NCI-H187 (cell line): ENCODE measurements at regions not wholly inside any gene's neighbourhood (a gene's known extent, or its start where the extent isn't known, plus 50 kb on each side); places are given as distances from the start of the nearest gene placed in this dataset.
A peak's percentile ranks its signal among the peaks of the same experiment; 100 is the strongest.

Experiments used
- DNase-seq, 2 experiments: peaks; one replicate each; lab custom pipeline; 2025; lab: John Stamatoyannopoulos, UW

DNA sequence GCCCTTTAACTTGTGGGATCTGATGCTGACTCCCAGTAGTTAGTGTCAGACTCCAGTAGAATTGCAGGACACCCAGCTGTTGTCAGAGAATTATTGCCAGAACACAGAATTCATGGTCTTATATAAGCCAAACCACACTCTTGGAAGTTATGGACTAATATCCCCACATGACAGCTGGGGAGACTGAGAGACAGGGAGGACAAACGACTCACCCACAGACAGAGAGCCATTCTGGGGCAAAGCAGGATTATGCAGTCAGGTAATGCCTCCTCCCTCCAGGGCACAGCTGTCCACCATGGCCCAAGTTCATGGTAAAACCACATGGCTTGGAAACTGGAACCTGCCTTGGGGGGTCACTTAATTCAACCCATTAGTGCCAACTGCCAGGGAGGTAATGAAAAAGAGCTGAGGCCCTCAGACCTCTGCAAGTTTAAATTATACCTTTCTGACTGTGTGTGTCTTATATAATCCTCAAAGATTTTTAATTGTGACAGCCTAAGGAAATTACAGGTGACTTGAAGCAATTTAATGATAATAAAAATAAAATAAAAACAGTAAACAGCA is 299.5 kb downstream of the BUD13 start:
- no peak for DNase-seq

DNA sequence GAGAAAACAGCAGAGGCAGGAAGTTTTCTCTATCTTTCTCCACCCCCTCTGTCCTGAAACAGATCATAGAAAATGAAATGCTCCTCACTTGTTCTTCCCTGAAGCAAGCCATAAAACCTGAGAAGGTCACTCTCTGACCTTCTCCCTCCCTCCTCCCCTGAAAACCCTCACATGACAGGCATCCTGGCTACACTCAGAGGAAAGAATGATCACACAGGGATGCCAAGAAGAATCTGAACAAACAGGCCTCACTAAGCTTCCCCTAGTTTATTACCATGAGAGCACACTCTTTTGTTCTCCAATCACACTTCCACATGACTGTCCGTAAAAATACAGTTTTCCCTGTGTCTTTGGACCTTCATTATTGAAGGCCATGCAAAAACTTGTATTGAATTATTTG is 300.1 kb downstream of the BUD13 start:
- DNase-seq = no peak

DNA sequence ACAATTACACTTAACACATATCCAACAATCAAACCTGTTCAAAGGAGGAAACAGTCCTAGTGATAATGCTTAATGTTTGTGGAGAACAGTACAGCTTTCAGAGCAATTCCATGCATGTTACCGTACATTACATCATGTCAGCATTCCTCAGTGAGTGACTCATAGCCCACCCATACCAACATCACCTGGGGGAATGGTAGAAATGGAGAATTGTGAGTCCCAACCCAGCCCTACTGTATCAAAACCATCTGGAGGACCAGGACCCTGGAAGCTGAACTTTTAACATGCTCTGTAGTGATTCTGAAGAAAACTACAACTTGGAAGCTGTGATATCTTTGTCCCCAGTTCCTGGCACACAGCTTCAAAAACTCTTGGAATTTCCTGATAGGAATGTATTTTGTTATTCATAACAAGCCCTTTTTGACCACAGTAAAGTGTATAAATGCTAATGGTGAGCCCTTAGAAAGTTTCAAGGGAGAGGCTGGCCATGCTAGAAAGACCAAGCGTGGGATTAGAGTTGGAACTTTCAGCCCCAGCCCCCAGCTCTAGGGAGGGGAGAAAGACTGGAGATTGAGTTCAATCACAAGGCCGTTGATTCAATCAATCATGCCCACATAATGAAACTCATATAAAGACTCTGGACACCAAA is 301.1 kb downstream of the BUD13 start:
- DNase-seq = no peak

DNA sequence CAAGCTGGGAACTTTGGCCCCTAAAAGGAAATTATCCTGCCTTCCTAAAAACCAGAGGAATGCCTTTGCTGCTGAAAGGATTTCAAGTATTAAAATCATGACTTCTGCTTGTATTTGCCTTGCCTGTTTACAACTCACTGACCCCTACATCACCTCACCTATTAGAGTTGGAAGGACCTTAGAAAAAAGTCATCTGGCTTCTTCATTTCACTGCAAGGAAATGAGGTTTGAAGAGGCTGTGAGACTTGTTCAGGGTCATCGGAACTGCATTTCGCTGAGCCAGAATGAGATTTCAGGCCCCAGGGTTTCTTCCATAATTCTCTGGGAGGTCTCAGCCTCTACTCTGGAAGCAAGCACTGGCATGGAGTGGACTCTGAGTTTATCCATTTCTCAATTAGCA is 304.1 kb downstream of the BUD13 start:
- DNase-seq = no peak

DNA sequence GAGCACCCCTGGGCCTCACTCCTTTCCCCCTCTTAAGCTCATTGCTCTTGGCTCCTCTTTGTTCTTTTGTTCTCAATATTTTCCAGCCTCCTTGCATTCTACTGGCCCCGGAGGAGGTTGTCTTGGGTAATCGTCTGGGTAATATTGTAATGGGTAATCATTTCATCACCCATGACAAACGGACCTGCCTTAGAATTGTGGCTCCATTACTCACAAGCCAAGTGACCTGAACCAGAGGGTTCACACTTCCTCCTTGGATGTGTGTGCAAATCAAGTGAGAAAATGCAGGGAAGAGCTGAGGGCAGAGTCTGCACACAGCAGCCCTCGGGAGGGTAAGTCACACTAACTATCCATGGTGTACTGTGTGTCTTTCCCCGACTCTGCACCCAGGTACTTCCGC is 305.0 kb downstream of the BUD13 start:
- DNase-seq = no peak

DNA sequence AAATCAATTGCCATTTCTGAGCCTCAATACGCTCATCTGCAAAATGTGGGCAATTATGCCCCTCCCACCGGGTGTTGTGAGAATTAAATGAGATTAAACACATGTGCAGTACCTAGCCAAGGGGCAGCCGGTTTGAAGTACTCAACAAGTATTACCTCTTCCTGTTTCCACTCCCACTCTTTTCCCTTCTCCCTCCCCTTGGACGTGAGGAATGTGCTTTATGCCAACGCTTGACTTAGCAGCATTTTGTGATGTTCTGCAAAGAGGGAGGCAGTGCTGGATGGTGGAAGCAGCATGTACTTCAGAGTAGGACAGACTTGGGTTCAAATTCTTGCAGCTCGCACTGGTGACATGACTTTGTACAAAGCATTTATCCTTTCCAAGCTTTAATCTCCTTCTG is 306.0 kb downstream of the BUD13 start:
- DNase-seq = no peak

DNA sequence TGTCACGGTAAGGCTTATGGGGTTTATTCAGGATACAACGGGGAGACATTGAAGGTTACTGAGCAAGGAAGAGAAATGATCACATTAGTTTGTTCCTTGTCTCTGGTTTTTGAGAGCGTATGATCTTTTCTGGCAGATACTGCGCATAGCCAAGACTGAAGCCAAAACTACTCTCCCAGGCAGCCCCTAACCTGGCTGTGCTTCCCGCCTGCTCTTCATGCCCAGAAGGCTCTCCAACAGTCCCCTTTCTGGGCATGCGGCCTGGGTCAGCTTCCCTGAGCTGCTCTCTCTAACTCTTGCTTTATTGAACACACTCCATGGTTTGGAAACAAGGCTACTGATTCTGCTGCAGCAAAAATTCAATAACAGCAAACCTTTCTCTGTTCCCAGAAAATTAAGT is 306.6 kb downstream of the BUD13 start:
- no peak for DNase-seq

DNA sequence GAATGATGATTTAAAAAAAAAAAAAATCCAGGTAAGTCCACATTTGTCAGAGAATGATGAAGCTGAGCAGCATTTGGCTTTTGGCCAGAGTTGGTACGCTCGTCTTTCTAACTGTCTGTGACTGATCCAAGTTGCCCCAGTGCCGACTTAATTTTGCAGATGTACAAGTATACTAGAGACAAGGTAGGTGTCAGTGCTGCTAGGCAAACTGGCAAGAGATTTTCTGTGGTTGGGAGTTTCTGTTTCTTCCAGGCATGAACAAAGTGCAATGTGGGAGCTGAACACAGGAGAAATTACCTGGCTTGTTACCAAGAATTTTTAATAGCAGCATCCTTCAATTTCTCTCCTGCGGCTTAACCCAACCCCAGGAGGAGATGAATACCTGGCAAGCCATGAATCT is 307.7 kb downstream of the BUD13 start:
- no peak for DNase-seq

DNA sequence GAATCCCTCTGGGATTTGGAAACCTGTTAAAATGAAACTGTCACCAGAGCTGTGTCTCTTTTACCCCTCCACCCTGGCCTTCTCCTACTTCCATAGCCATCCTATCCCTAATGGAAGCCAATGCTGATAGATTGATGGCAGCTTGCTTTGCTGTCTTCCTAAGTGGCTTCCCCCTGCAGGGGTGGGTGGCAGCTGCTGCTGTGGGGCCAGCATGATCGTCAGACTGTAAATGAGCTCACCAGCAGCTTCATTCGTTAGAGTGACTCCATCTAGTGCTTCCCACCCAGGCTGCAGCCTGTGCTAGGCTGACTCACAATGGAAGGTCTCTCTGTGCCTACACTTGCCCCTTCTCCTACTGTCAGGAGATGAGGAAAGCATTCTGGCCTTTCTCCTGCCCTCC is 311.0 kb downstream of the BUD13 start:
- no peak for DNase-seq

DNA sequence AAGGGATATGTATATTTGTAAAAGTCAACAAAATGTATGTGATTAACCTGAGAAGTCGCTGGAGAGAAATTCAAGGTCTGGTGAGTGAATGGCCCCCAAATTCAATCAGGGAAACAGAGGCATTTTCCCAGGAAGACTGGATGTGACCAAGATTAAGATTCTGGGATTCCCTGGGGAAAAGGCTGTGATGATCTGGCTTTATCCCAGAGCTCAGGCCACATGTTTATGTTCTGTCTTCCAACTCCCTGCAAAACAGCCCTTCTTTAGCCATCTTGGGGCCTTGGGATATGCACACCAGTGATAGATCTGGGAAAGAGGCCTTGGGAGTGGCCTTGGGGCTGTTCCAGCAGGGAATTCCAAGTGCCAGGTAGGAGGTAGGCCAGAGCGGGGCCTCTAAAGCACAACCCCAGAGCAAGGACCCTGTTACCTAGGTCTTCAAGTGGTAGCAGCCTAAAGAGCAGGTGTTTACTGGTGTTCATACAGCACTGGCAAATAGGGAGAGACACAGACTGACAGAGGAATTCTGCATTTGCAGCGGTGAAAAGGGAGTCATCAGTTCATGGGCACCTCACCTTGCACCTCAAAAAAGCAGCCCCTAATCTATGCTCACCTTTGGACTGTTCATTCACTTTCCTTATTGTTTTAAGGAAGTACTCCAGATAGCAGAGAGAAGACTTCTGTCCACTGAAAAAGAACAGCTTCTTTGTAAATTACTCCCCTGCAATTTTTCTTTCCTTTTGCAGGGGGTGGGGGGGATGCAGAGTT is 312.4 kb downstream of the BUD13 start:
- no peak for DNase-seq

DNA sequence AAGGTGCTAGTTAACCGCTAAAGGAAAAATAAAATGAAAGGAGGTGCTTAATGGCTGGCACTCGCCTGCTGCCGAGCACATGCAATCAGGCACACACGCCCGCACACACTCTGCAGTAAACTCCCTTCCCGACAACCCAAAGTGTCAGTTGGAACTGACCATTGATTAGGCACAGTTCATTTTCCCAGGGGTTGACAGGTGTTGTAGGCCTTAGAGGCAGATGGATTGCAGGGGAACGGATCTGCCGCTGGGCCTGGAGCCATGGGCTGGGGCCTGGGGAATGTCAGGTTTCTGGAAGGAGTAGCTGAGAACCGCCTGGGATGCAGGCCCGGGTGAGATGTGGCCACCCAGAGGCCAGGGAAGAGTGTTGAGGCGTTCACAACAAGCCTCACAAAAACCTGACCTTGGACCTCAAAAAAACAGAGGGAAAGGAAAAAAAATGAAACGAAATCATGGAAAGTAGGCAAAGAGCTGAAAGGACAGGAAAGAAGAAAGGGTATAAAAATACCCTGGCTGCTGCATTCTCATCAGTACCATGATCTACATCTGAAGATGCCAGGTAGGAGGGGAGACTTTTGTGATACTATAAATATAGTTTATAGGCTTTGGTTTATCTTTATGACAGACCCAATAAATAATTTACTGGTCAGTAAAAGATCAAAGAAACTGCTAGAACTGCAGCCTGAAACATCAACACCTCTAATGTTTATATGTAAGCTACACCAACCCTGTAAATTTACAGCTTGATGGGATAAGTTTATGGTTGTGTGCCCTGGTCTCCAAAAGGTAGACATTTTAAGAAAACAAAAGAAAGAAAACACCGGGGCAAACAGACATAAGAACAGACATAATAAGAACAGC is 313.4 kb downstream of the BUD13 start:
- DNase-seq = no peak

DNA sequence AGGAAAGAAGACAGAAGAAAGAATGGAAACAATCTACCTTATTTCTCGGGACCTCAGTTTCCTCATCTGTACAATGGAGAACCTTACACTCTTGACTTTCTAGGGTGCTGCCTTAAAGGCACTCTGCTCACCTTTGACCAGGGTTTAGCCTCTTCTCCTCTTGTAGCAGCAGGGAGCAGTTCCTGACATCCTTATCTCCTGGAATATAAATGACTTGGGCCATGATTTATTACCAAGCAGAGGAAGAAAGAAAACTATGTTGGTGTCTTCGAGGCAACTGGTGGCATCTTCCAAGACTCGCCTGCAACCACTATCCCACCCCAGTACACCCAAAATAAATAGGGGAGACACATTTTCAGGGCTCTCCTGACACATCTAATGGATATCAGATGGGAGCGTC is 314.2 kb downstream of the BUD13 start:
- DNase-seq = no peak

DNA sequence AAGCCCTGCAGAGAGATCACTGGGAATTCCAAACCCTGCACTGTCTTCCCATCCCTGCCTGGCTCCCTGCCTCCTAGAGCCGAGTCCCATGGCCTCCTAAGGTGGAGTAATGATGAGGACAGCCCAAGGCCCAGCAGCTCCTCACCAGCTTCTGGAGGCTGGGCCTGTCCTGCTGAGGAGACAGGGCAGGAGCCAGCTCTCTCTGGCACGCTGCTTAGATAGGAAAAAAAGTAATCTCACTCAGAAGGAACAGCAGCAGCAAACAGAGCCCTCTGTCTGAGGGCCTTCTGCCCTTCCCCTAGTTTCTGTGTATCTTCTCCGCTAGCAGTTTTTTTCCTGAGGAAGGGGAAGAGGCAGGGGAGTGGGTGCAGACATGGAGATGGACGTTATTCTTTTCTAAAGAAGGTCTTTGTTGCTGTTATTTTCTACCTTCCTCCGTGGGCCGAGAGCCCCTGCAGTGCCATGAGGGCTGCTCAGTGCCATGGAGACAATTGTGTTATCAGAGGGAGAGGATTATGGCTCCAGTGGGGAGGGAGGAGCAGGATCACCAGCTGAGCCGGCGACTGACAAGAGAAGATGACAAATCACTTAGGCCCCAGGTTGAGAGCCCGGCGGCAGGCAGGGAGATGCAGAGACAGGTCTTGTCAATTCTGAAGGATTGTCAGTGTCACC is 315.3 kb downstream of the BUD13 start:
- peak in 1 of 2 experiments; percentile 13 for DNase-seq

DNA sequence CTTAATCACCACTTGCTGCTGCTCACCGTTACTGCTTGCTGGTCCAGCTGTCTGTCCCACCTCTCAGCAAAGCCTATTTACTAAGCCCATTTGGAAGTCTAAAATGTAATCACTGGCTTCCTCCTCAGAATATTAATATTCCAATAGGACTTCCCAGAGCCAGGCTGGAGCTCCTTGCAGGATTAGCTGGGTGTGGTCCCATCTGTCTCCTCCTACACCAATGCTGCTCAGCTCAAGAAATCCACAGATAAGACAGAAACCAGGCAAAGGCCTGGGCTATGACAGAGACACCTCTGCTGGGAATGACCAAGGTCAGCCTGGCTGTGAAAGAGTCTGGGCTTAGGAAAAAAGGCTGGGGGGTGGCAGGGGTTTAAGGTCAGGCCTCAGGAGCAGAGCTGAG is 317.8 kb downstream of the BUD13 start:
- DNase-seq = no peak

DNA sequence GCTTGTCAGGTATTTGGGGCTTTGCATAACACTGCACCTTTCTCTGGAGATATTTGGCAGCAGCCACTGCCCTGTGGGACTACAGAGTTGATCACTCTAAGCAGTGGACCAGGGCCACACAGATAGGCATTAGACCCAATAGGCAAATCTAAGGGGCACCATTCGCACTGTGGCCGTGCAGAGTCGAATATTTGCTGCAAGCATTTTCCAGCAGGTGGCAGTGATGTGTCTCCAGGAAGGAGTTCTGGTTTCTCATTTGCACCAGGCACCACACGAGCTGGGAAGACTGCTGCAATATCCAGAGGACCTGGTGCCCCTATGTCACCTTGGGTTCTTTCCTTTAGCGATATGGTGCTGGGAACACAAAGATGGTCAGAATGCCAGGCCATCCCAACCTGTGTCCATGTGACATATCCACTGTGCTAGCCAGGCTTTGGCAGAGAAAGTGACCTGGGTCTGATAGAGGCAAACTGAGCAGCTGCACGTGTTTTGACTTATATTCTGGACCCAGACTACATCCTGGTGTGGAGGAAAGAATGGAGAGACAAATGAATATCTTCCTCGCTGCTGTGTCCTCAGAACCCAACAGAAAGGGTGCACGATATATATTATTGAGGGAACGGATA is 318.7 kb downstream of the BUD13 start:
- DNase-seq = peak in 1 of 2 experiments; percentile 7

DNA sequence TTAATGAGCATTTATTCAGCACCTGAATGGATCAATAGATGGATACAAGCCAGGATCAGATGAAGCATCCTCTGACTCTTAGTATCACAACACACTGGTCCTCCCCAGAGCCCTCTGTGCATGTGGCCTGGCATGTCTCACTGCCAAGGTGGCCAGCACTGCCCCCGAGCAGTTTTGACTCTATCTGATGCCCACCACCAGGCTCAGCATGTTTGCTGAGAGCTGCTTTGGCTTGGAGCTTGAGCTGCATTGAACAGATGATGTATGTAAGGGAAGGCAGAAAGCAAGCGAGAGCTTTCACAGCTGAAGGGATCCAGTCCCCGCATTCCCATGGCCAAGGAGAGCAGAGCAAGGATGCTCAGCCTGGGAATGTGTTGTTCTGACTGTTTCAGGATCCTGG is 320.3 kb downstream of the BUD13 start:
- DNase-seq = no peak

DNA sequence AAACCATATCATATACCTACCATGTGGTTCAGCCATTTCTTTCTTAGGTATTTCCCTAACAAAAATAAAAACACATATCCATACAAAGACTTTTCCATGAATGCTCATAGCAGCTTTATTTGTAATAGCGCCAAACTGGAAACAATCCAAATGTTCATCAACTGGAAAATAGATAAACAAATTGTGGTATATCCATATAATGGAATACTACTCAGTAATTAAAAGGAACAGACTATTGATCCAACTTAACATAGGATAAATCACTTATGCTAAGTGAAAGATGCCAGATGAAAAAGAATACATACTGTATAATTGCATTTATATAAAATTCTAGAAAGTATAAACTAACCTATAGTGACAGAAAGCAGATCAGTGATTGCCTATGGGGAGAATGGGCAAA is 323.3 kb downstream of the BUD13 start:
- DNase-seq = no peak

DNA sequence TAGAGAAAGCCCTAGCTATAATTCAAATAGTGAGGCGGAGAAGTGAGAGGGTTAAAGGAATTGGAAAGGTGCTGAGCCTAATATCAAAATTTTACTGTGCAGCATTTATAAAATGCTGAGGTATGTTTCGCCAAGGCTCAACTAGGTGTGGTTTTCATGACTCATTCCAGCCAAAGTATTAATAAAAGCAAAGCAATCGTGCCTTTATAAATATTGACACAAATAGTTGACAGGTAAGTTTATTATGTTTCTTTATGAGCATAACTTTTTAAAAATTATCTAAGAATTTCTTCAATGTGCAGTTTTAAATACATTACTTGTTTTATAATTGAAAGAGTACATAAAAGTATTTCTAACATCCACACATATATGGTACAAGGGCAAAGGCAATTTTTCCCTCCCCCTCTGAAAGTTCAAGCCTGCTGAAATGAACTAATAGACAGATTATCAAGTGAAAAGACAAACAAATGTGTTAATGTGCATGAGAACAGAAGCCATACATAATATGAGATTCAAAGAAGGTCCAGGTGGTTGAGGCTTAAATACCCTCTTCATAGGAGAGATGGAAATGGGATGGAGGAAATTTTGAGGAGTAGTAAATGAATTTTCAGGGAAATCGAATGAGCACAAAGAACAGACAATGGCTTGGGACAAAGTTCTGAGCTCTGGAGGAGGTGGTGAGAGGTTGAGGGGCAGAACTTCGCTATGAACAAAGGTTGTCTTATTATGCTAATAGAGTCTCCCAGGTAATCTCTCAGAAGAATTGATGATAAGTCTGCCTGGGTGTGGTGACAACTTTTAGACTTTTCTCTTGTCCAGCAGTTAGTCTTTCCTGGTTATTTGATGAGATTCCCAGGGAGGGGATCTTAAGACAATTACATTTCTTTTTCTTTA is 326.5 kb downstream of the BUD13 start:
- no peak for DNase-seq

DNA sequence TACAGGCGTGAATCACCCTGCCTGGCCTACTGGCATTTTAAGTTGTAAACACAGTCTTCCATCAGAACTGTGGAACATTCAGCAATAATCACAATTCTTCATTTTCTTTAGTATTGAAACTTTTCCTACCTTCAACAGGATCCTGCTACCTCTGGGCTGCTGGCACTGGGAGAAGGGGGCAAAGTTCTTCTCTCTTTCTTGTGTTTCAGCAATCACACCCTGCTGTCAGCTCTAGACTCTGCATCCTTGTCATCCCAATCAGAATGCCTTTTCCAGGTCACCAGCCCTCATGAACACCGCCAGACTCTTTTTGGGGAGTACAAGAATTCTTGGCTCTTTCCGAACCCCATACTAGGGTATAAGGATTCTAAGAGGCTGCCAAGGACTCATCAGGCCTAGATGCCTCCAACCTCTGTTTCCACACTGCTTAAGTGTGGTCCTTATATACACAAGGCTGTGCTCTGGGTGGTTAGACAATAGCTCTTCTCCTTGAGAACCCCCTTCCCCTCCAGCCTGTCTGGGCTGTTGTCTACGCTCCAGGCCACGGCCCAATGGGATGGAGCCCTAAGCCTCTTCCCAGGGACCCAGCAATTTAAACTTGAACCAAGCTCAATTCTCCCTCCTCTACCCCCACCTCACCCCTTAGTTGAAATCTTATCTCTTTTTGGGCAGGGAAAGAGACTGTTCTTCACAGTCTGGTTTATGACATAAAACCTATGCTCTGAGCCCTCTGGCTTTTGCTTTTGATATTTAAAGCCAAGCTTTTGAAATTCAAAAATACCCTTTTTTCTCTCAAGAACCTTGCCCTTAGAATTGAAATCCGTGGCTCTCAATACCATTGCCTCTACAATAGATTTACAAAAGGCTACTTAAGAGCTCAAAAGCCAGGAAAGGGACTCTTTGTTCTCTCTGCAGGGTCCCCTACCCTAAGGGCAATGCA is 327.4 kb downstream of the BUD13 start:
- no peak for DNase-seq
